ENCODE measurements at regions not wholly inside any gene's neighbourhood (a gene's known extent, or its start where the extent isn't known, plus 50 kb on each side); places are given as distances from the start of the nearest gene placed in this dataset.

GRCh38 chr19:31625575-31625974, 276.3 kb upstream of the TSHZ3 start:
- TF ChIP-seq CTCF (IDR thresholded peaks at IDR 0.05; ENCODE audit: control extremely low read depth, extremely low read depth) = no peak
- H3K27ac ChIP-seq (ENCODE audit: low read depth in 1 of 2, low read length in 1 of 2) = no peak overlapping the region
- 57 to 76% methylated on average over 1 of the region's 1 CpG for WGBS, 2 donors

GRCh38 chr19:31626941-31627340, 277.7 kb upstream of the TSHZ3 start:
- H3K9me3 ChIP-seq (ENCODE audit: control insufficient read depth in 4 of 4, insufficient read depth in 3 of 4, low read length in 3 of 4) = peaks cover 0 to 5% (median 0%) of the 10 kb centered on the region in 4 donors

More at GRCh38 chr19:31625575-31625974, 276.3 kb upstream of the TSHZ3 start:
- Histone ChIP-seq H3K36me3 (ENCODE audit: control insufficient read depth in 4 of 4, insufficient read depth in 4 of 4, low read length in 4 of 4) (no peaks in the 10 kb centered on the region), H3K27me3 (ENCODE audit: control insufficient read depth in 3 of 3, insufficient read depth in 3 of 3, low read length in 2 of 3) (peaks cover 0 to 4% (median 0%) of the 10 kb centered on the region in 3 donors), H3K9ac (ENCODE audit: insufficient read depth in 1 of 2, low read length in 2 of 2) (no peak overlapping the region), H3K9me3 (ENCODE audit: control insufficient read depth in 4 of 4, insufficient read depth in 3 of 4, low read length in 3 of 4) (peaks cover 0 to 5% (median 0%) of the 10 kb centered on the region in 4 donors), H3K4me3 (no peak overlapping the region), H3K4me1 (ENCODE audit: control insufficient read depth in 5 of 5, insufficient read depth in 5 of 5, low read length in 5 of 5) (peaks cover 0 to 5% (median 0%) of the 10 kb centered on the region in 5 donors)
- ATAC-seq (ENCODE audit: insufficient read depth, low FRiP score) (no peak), DNase-seq (no peak)

GRCh38 chr19:31627620-31628365, 278.6 kb upstream of the TSHZ3 start:
- H3K27ac ChIP-seq (ENCODE audit: low read depth in 1 of 2, low read length in 1 of 2) = no peak overlapping the region
- TF ChIP-seq CTCF (IDR thresholded peaks at IDR 0.05; ENCODE audit: control extremely low read depth, extremely low read depth) = no peak
- WGBS, 2 donors = 58 to 65% methylated on average over 23 of the region's 23 CpGs
- H3K9me3 ChIP-seq (ENCODE audit: control insufficient read depth in 4 of 4, insufficient read depth in 3 of 4, low read length in 3 of 4) = peaks cover 0 to 5% (median 0%) of the 10 kb centered on the region in 4 donors
- H3K4me3 ChIP-seq = no peak overlapping the region
- no peaks in the 10 kb centered on the region for H3K36me3 ChIP-seq (ENCODE audit: control insufficient read depth in 4 of 4, insufficient read depth in 4 of 4, low read length in 4 of 4)
- peaks cover 0 to 4% (median 0%) of the 10 kb centered on the region in 3 donors for H3K27me3 ChIP-seq (ENCODE audit: control insufficient read depth in 3 of 3, insufficient read depth in 3 of 3, low read length in 2 of 3)
- no peak for ATAC-seq (ENCODE audit: insufficient read depth, low FRiP score)
- no peak overlapping the region for H3K9ac ChIP-seq (ENCODE audit: insufficient read depth in 1 of 2, low read length in 2 of 2)
- DNase-seq = peak in 2 of 3 donors; percentile 22 to 45
- peaks cover 0 to 5% (median 0%) of the 10 kb centered on the region in 5 donors for H3K4me1 ChIP-seq (ENCODE audit: control insufficient read depth in 5 of 5, insufficient read depth in 5 of 5, low read length in 5 of 5)

More at GRCh38 chr19:31626941-31627340, 277.7 kb upstream of the TSHZ3 start:
- WGBS, 2 donors = 88 to 90% methylated on average over 5 of the region's 5 CpGs
- H3K27me3 ChIP-seq (ENCODE audit: control insufficient read depth in 3 of 3, insufficient read depth in 3 of 3, low read length in 2 of 3) = peaks cover 0 to 4% (median 0%) of the 10 kb centered on the region in 3 donors
- no peak overlapping the region for H3K4me3 ChIP-seq
- peaks cover 0 to 5% (median 0%) of the 10 kb centered on the region in 5 donors for H3K4me1 ChIP-seq (ENCODE audit: control insufficient read depth in 5 of 5, insufficient read depth in 5 of 5, low read length in 5 of 5)
- TF ChIP-seq CTCF (IDR thresholded peaks at IDR 0.05; ENCODE audit: control extremely low read depth, extremely low read depth) = no peak
- no peaks in the 10 kb centered on the region for H3K36me3 ChIP-seq (ENCODE audit: control insufficient read depth in 4 of 4, insufficient read depth in 4 of 4, low read length in 4 of 4)
- no peak overlapping the region for H3K27ac ChIP-seq (ENCODE audit: low read depth in 1 of 2, low read length in 1 of 2)
- no peak for ATAC-seq (ENCODE audit: insufficient read depth, low FRiP score)
- H3K9ac ChIP-seq (ENCODE audit: insufficient read depth in 1 of 2, low read length in 2 of 2) = no peak overlapping the region
- no peak for DNase-seq

Measured in lung (tissue), 11 donors.